ENCODE measurements at regions not wholly inside any gene's neighbourhood (a gene's known extent, or its start where the extent isn't known, plus 50 kb on each side); places are given as distances from the start of the nearest gene placed in this dataset.

- TF ChIP-seq RAD21 (IDR thresholded peaks at IDR 0.05; ENCODE audit: low read length) (no peak), RFX5 (IDR thresholded peaks at IDR 0.05; ENCODE audit: low read depth, low read length) (no peak), POLR2A (IDR thresholded peaks at IDR 0.05; ENCODE audit: low read depth, low read length) (no peak), CEBPB (IDR thresholded peaks at IDR 0.05; ENCODE audit: low read depth, low read length) (no peak), RCOR1 (IDR thresholded peaks at IDR 0.05; ENCODE audit: insufficient replicate concordance, low read length) (no peak), MXI1 (IDR thresholded peaks at IDR 0.05; ENCODE audit: borderline replicate concordance, low read depth, low read length) (no peak), MAZ (IDR thresholded peaks at IDR 0.05; ENCODE audit: borderline replicate concordance, low read depth, low read length) (no peak)
- TF ChIP-seq, protein P1, sequence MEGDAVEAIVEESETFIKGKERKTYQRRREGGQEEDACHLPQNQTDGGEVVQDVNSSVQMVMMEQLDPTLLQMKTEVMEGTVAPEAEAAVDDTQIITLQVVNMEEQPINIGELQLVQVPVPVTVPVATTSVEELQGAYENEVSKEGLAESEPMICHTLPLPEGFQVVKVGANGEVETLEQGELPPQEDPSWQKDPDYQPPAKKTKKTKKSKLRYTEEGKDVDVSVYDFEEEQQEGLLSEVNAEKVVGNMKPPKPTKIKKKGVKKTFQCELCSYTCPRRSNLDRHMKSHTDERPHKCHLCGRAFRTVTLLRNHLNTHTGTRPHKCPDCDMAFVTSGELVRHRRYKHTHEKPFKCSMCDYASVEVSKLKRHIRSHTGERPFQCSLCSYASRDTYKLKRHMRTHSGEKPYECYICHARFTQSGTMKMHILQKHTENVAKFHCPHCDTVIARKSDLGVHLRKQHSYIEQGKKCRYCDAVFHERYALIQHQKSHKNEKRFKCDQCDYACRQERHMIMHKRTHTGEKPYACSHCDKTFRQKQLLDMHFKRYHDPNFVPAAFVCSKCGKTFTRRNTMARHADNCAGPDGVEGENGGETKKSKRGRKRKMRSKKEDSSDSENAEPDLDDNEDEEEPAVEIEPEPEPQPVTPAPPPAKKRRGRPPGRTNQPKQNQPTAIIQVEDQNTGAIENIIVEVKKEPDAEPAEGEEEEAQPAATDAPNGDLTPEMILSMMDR (conservative IDR thresholded peaks at IDR 0.05; ENCODE audit: low read depth, low read length), result no peak
Observed at GRCh38 chr6:169157197-169158148, 96.2 kb downstream of the THBS2 start.
